Kidney (tissue), 13 donors: ENCODE measurements at regions not wholly inside any gene's neighbourhood (a gene's known extent, or its start where the extent isn't known, plus 50 kb on each side); places are given as distances from the start of the nearest gene placed in this dataset.

ENCODE experiments used
- DNase-seq, 5 donors: peaks; one replicate each; pipeline ENCODE4 v3.0.0-alpha.2; 2013 to 2020
- FAIRE-seq: peaks from 2 replicates; lab custom pipeline; 2012; peaks lifted over from hg19 to GRCh38; lab: Jason Lieb, UNC
- H3K27ac ChIP-seq, 2 donors: one replicate each; pipeline ENCODE4 v1.7.0; 2013; ENCODE audit warnings: low read depth in 2 of 2, low read length in 2 of 2, inconsistent platforms in 1 of 2
- H3K27me3 ChIP-seq: one replicate; pipeline ENCODE4 v1.7.1; 2013; ENCODE audit warnings: low read length, inconsistent platforms; ENCODE audit not compliant: control insufficient read depth, insufficient read depth
- H3K36me3 ChIP-seq, 3 donors: one replicate each; pipeline versions ENCODE4 v1.7.0 to v1.7.1; 2013; ENCODE audit warnings: low read length in 3 of 3, control low read depth in 1 of 3, inconsistent platforms in 1 of 3; ENCODE audit not compliant: insufficient read depth in 3 of 3, control insufficient read depth in 2 of 3
- H3K4me1 ChIP-seq, 3 donors: one replicate each; pipeline versions ENCODE4 v1.7.0 to v1.7.1; 2013; ENCODE audit warnings: low read length in 3 of 3, inconsistent platforms in 1 of 3, low read depth in 1 of 3; ENCODE audit not compliant: control insufficient read depth in 2 of 3, insufficient read depth in 2 of 3
- H3K4me3 ChIP-seq, 3 donors: one replicate each; pipeline versions ENCODE4 v1.7.0 to v1.8.1; 2013; ENCODE audit warnings: low read length in 3 of 3, control low read depth in 1 of 3, inconsistent platforms in 1 of 3
- H3K9ac ChIP-seq, 3 donors: one replicate each; pipeline versions ENCODE4 v1.7.0 to v1.7.1; 2013; ENCODE audit warnings: low read length in 3 of 3, control low read depth in 1 of 3, inconsistent platforms in 1 of 3
- H3K9me3 ChIP-seq, 3 donors: one replicate each; pipeline versions ENCODE4 v1.7.0 to v1.7.1; 2013; ENCODE audit warnings: low read length in 3 of 3, control low read depth in 1 of 3, inconsistent platforms in 1 of 3; ENCODE audit not compliant: control insufficient read depth in 2 of 3, insufficient read depth in 1 of 3
- CTCF ChIP-seq: IDR thresholded peaks from 3 replicates; pipeline ENCODE4 v1.5.1; 2012; ENCODE audit warnings: mild to moderate bottlenecking, moderate library complexity, borderline replicate concordance; ENCODE audit not compliant: insufficient read depth; ENCODE audit errors: extremely low read depth
- intact Hi-C: fragments of 100-400 bp; cut with DNase I; formaldehyde crosslinking; loops from one replicate; pipeline ENCODE4 v1.11.1; 2022
- donor health status: control.
- donor health status: control.
- donor health status: control.
- donor health status: control.
- donor health status: control.
- donor health status: DM: yes; HTN: yes; CAD: no.
- donor health status: Normal renal cell carcinoma (clear cell type).

GRCh38 chr13:34884366-34884765 lies 57.7 kb upstream of the NBEA start:
- Histone ChIP-seq H3K27me3 (no peaks in the 10 kb centered on the region), H3K4me1 (no peaks in the 10 kb centered on the region), H3K9me3 (no peaks in the 10 kb centered on the region), H3K27ac (no peak overlapping the region), H3K9ac (no peak overlapping the region), H3K4me3 (no peak overlapping the region), H3K36me3 (no peaks in the 10 kb centered on the region)
- TF ChIP-seq CTCF: no peak
- DNase-seq: no peak
- no peak for FAIRE-seq
- intact Hi-C loops: no loop called here

GRCh38 chr13:34886121-34886875 lies 55.8 kb upstream of the NBEA start:
- no peak for FAIRE-seq
- Histone ChIP-seq H3K4me1 (no peaks in the 10 kb centered on the region), H3K4me3 (no peak overlapping the region), H3K9me3 (no peaks in the 10 kb centered on the region), H3K36me3 (no peaks in the 10 kb centered on the region), H3K27ac (no peak overlapping the region), H3K9ac (no peak overlapping the region), H3K27me3 (no peaks in the 10 kb centered on the region)
- DNase-seq: no peak
- intact Hi-C loops: no loop called here
- TF ChIP-seq CTCF: no peak

- DNase-seq: peak in 1 of 5 donors; percentile 4
- Histone ChIP-seq H3K27ac (no peak overlapping the region), H3K9ac (no peak overlapping the region), H3K36me3 (no peaks in the 10 kb centered on the region), H3K4me3 (no peak overlapping the region), H3K27me3 (no peaks in the 10 kb centered on the region), H3K4me1 (no peaks in the 10 kb centered on the region), H3K9me3 (no peaks in the 10 kb centered on the region)
- no peak for TF ChIP-seq CTCF
- no peak for FAIRE-seq
- intact Hi-C loops: no loop called here
These were observed 55.1 kb upstream of the NBEA start for GRCh38 chr13:34886987-34887386.
